Activated naive CD4-positive, alpha-beta T cell treated with anti-CD3 and anti-CD28 coated beads, Interleukin-2, amount 10 ng/mL, durations not matched to agents 7 days and 5 days (primary cell): ENCODE measurements at regions not wholly inside any gene's neighbourhood (a gene's known extent, or its start where the extent isn't known, plus 50 kb on each side); places are given as distances from the start of the nearest gene placed in this dataset.

Experiments
- CTCF ChIA-PET: fragments of 350-600 bp; sonication (Branson Sonifier 250); formaldehyde crosslinking; loops from one replicate; lab custom pipeline; 2021; ENCODE audit warnings: antibody characterized with exemption; lab: Charles Lee
- DNase-seq: peaks from one replicate; pipeline ENCODE4 v3.0.0-alpha.2; 2020
- H3K27ac Mint-ChIP-seq: one replicate; pipeline ENCODE4 v1.8.0; 2021; ENCODE audit warnings: mild to moderate bottlenecking, moderate library complexity, mixed read lengths
- H3K27me3 Mint-ChIP-seq: one replicate; pipeline ENCODE4 v1.8.0; 2021; ENCODE audit warnings: mild to moderate bottlenecking, mixed read lengths
- H3K36me3 Mint-ChIP-seq: one replicate; pipeline ENCODE4 v1.8.0; 2021; ENCODE audit warnings: mixed read lengths
- H3K4me1 Mint-ChIP-seq: one replicate; pipeline ENCODE4 v1.8.0; 2021; ENCODE audit warnings: mixed read lengths
- H3K4me3 Mint-ChIP-seq: one replicate; pipeline ENCODE4 v1.8.0; 2021; ENCODE audit warnings: mild to moderate bottlenecking, moderate library complexity, mixed read lengths
- H3K9me3 Mint-ChIP-seq: one replicate; pipeline ENCODE4 v1.8.0; 2021; ENCODE audit warnings: mixed read lengths

GRCh38 chr20:51237278-51237677, 214.4 kb upstream of the KCNG1 start:
- no peaks in the 10 kb centered on the region for H3K4me1 Mint-ChIP-seq
- H3K4me3 Mint-ChIP-seq: no peak overlapping the region
- CTCF ChIA-PET: no interaction called here
- H3K27ac Mint-ChIP-seq: no peak overlapping the region
- no peak for DNase-seq
- no peaks in the 10 kb centered on the region for H3K36me3 Mint-ChIP-seq
- H3K9me3 Mint-ChIP-seq: no peaks in the 10 kb centered on the region
- peaks cover 21% of the 10 kb centered on the region for H3K27me3 Mint-ChIP-seq

GRCh38 chr20:51236421-51236820, 213.5 kb upstream of the KCNG1 start:
- Mint-ChIP-seq H3K27ac (no peak overlapping the region), H3K4me1 (no peaks in the 10 kb centered on the region), H3K36me3 (no peaks in the 10 kb centered on the region), H3K27me3 (peaks cover 19% of the 10 kb centered on the region), H3K4me3 (no peak overlapping the region), H3K9me3 (no peaks in the 10 kb centered on the region)
- CTCF ChIA-PET: no interaction called here
- DNase-seq: no peak

GRCh38 chr20:51233345-51233744, 210.4 kb upstream of the KCNG1 start:
- CTCF ChIA-PET: no interaction called here
- DNase-seq: no peak
- Mint-ChIP-seq H3K27me3 (peaks cover 17% of the 10 kb centered on the region), H3K36me3 (no peaks in the 10 kb centered on the region), H3K4me3 (no peak overlapping the region), H3K4me1 (no peaks in the 10 kb centered on the region), H3K9me3 (no peaks in the 10 kb centered on the region), H3K27ac (no peak overlapping the region)

DNA sequence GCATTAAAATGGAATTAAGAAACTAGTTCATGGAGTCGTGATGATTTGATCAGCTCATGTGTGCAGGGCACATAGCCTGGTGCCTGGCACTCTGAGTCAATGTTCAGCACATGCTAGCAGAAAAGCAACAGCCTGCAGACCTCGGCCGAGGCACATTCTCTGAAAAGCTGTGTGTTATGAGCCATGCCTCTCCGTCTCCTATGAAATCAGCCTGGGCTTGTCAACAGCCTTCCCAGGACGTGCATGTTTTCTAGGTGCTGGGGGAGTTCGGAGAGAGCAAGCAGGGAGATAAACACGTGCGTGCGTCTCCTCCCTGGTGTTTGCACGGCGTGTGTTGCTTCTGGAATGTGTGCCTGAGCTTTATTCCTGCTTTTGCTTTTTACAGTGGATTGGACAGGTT, 207.8 kb upstream of the KCNG1 start:
- no peak overlapping the region for H3K4me3 Mint-ChIP-seq
- CTCF ChIA-PET: no interaction called here
- H3K4me1 Mint-ChIP-seq: no peaks in the 10 kb centered on the region
- DNase-seq: no peak
- no peaks in the 10 kb centered on the region for H3K36me3 Mint-ChIP-seq
- no peak overlapping the region for H3K27ac Mint-ChIP-seq
- peaks cover 10% of the 10 kb centered on the region for H3K27me3 Mint-ChIP-seq
- H3K9me3 Mint-ChIP-seq: no peaks in the 10 kb centered on the region

GRCh38 chr20:51228763-51229162, 205.9 kb upstream of the KCNG1 start:
- no peaks in the 10 kb centered on the region for H3K4me1 Mint-ChIP-seq
- DNase-seq: no peak
- H3K27ac Mint-ChIP-seq: no peak overlapping the region
- H3K4me3 Mint-ChIP-seq: no peak overlapping the region
- H3K27me3 Mint-ChIP-seq: peaks cover 8% of the 10 kb centered on the region
- H3K36me3 Mint-ChIP-seq: no peaks in the 10 kb centered on the region
- no peaks in the 10 kb centered on the region for H3K9me3 Mint-ChIP-seq
- CTCF ChIA-PET: no interaction called here

- Mint-ChIP-seq H3K27ac (no peak overlapping the region), H3K4me3 (no peak overlapping the region), H3K9me3 (no peaks in the 10 kb centered on the region), H3K36me3 (no peaks in the 10 kb centered on the region), H3K4me1 (no peaks in the 10 kb centered on the region), H3K27me3 (peaks cover 16% of the 10 kb centered on the region)
- CTCF ChIA-PET: no interaction called here
- DNase-seq: no peak
Measured at GRCh38 chr20:51227744-51228143, 204.8 kb upstream of the KCNG1 start.

- CTCF ChIA-PET: no interaction called here
- no peaks in the 10 kb centered on the region for H3K9me3 Mint-ChIP-seq
- H3K27ac Mint-ChIP-seq: no peak overlapping the region
- H3K4me1 Mint-ChIP-seq: peaks cover 11% of the 10 kb centered on the region
- no peak overlapping the region for H3K4me3 Mint-ChIP-seq
- DNase-seq: no peak
- peaks cover 44% of the 10 kb centered on the region for H3K27me3 Mint-ChIP-seq
- H3K36me3 Mint-ChIP-seq: no peaks in the 10 kb centered on the region
Measured at GRCh38 chr20:51223183-51223720, 200.3 kb upstream of the KCNG1 start.

- Mint-ChIP-seq H3K27me3 (peaks cover 54% of the 10 kb centered on the region), H3K4me3 (no peak overlapping the region)
Measured at GRCh38 chr20:51221791-51222408, 199.0 kb upstream of the KCNG1 start.

DNA sequence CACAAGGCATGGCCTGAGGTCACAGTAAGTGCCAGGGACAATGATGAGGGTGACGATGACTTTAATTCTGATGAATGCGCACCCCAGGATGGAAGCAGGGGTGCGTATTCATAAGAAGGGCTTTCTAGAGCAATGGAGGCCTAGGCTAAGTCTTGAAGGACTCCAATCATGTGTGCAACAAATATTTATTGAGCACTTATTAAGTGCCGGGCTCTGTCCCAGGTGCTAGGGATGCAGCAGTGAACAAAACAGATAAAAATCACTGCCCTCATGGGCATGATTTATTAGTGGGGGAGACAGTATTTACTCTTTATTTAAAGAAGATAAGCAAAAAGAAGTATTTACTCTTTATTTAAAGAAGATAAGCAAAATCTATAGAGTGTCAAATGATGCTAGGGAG, 198.2 kb upstream of the KCNG1 start:
- no peak overlapping the region for H3K4me3 Mint-ChIP-seq
- H3K27ac Mint-ChIP-seq: no peak overlapping the region
- no peak for DNase-seq
- H3K27me3 Mint-ChIP-seq: peaks cover 54% of the 10 kb centered on the region
- H3K9me3 Mint-ChIP-seq: peaks cover 15% of the 10 kb centered on the region
- peaks cover 11% of the 10 kb centered on the region for H3K4me1 Mint-ChIP-seq
- no peaks in the 10 kb centered on the region for H3K36me3 Mint-ChIP-seq
- CTCF ChIA-PET: interaction anchor here (0.6 to 1.8 kb wide), 7 partner anchors 19 to 233 kb away, joined by 3 to 6 read pairs (median 4); no protein-coding TSS in a partner anchor

More at GRCh38 chr20:51221791-51222408, 199.0 kb upstream of the KCNG1 start:
- CTCF ChIA-PET: interaction anchor here (1.1 to 1.8 kb wide), 4 partner anchors 44 to 234 kb away, joined by 3 to 5 read pairs (median 4); no protein-coding TSS in a partner anchor
- Mint-ChIP-seq H3K36me3 (no peaks in the 10 kb centered on the region), H3K27ac (no peak overlapping the region), H3K4me1 (peaks cover 11% of the 10 kb centered on the region), H3K9me3 (peaks cover 11% of the 10 kb centered on the region)
- no peak for DNase-seq

DNA sequence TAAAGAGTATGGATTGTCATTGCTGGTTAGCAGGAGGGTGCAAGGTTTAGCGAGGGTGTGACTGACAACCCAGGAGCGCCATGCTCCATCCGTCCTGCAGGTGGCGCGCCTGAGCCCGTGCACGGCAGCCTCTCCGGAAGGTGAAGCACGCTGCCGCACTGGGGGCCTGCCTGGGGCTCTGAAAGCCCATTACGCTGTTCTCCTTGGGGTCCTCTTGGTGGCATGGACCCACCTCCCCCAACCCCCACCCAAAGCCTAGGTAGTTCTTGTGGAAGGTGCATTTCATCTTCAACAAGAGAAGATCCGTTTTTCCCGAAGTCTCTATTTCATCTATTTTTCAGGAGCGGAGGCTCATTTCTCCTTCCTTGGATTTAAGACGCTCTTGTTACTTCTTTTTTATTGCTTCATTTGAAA, 197.4 kb upstream of the KCNG1 start:
- H3K9me3 Mint-ChIP-seq: peaks cover 15% of the 10 kb centered on the region
- H3K4me3 Mint-ChIP-seq: no peak overlapping the region
- peaks cover 54% of the 10 kb centered on the region for H3K27me3 Mint-ChIP-seq
- peak; percentile 67 for DNase-seq
- no peaks in the 10 kb centered on the region for H3K36me3 Mint-ChIP-seq
- CTCF ChIA-PET: interaction anchor here (0.7 to 1.8 kb wide), 6 partner anchors 20 to 233 kb away, joined by 3 to 6 read pairs (median 4); no protein-coding TSS in a partner anchor
- peaks cover 11% of the 10 kb centered on the region for H3K4me1 Mint-ChIP-seq
- no peak overlapping the region for H3K27ac Mint-ChIP-seq

- Mint-ChIP-seq H3K27ac (no peak overlapping the region), H3K27me3 (peaks cover 54% of the 10 kb centered on the region), H3K9me3 (peaks cover 15% of the 10 kb centered on the region), H3K4me3 (no peak overlapping the region), H3K36me3 (no peaks in the 10 kb centered on the region), H3K4me1 (peaks cover 11% of the 10 kb centered on the region)
- CTCF ChIA-PET: interaction anchor here (1.3 to 1.8 kb wide), 2 partner anchors 28 to 87 kb away, joined by 3 to 6 read pairs; no protein-coding TSS in a partner anchor
- DNase-seq: no peak
Measured at GRCh38 chr20:51219544-51219943, 196.6 kb upstream of the KCNG1 start.

GRCh38 chr20:51218603-51219002, 195.7 kb upstream of the KCNG1 start:
- H3K27me3 Mint-ChIP-seq: peaks cover 53% of the 10 kb centered on the region

GRCh38 chr20:51217347-51218045, 194.6 kb upstream of the KCNG1 start:
- Mint-ChIP-seq H3K9me3 (peaks cover 15% of the 10 kb centered on the region), H3K27ac (no peak overlapping the region), H3K4me1 (peaks cover 11% of the 10 kb centered on the region), H3K27me3 (peaks cover 48% of the 10 kb centered on the region), H3K4me3 (no peak overlapping the region), H3K36me3 (no peaks in the 10 kb centered on the region)
- CTCF ChIA-PET: no interaction called here
- no peak for DNase-seq

More at GRCh38 chr20:51218603-51219002, 195.7 kb upstream of the KCNG1 start:
- peaks cover 15% of the 10 kb centered on the region for H3K9me3 Mint-ChIP-seq
- no peaks in the 10 kb centered on the region for H3K36me3 Mint-ChIP-seq
- no peak overlapping the region for H3K27ac Mint-ChIP-seq
- H3K4me1 Mint-ChIP-seq: peaks cover 11% of the 10 kb centered on the region
- CTCF ChIA-PET: interaction anchor here (0.7 to 1.3 kb wide), 2 partner anchors 29 to 379 kb away, joined by 3 read pairs; no protein-coding TSS in a partner anchor
- H3K4me3 Mint-ChIP-seq: no peak overlapping the region
- DNase-seq: no peak

DNA sequence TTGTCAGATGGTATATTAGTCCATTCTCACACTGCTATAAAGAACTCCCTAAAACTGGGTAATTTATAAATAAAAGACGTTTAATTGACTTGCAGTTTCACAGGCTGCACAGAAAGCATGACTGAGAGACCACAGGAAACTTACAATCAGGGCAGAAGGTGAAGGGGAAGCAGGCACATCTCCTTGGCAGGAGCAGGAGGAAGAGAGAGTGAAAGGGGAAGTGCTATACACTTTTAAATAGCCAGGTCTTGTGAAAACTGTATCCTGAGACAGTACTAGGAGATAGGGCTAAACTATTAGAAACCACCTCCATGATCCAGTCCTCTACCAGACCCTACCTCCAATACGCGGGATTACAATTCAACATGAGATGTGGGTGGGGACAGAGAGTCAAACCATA, 193.9 kb upstream of the KCNG1 start:
- peaks cover 15% of the 10 kb centered on the region for H3K9me3 Mint-ChIP-seq
- peaks cover 8% of the 10 kb centered on the region for H3K4me1 Mint-ChIP-seq
- CTCF ChIA-PET: no interaction called here
- H3K4me3 Mint-ChIP-seq: no peak overlapping the region
- H3K27me3 Mint-ChIP-seq: peaks cover 45% of the 10 kb centered on the region
- H3K36me3 Mint-ChIP-seq: no peaks in the 10 kb centered on the region
- DNase-seq: no peak
- peak overlapping the region; percentile 6 for H3K27ac Mint-ChIP-seq
